ENCODE measurements at regions not wholly inside any gene's neighbourhood (a gene's known extent, or its start where the extent isn't known, plus 50 kb on each side); places are given as distances from the start of the nearest gene placed in this dataset.
A peak's percentile ranks its signal among the peaks of the same experiment; 100 is the strongest.

- Histone ChIP-seq H3K27ac (no peak overlapping the region), H3K4me3 (no peak overlapping the region)
Observed at GRCh38 chr11:90391756-90392155, 168.9 kb upstream of the CHORDC1 start.

DNA sequence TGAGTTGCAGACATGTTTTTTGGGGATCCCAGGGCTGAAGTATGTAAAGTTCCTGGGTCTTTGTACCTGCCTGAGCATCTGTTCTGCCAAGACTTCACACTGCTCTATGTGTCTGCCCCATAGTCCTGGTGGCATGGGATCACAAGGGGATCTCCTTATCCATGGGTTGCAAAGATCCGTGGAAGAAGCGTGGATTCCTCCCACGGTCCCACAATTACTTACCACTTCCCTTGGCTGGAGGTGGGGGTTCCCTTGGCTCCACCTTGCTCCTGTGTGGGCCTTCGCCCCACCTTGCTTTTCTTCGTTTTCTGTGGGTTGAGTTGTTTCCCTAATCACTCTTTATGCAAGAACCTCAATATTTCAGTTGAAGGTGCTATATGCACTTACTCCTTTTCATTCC lies 157.4 kb upstream of the CHORDC1 start:
- Histone ChIP-seq H3K4me3 (no peak overlapping the region), H3K27ac (no peak overlapping the region)

DNA sequence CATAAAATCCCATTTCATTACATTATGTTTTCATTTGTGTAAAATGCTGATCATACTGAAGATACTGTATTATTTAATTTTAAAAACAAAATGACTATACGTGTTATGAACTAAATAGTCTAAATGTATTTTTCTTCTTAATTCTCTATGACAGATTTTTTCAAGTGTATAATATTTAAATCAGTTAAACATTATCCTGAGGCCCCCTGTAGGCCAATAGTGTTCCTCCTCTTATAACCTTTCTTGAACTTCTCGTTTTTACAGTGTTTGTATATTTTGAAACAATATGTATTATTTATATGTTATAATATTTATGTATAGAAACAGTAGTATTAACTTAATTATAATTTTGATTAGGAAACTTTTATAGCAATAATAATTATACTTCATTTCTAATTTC lies 151.1 kb upstream of the CHORDC1 start:
- Histone ChIP-seq H3K27ac (no peak overlapping the region), H3K4me3 (no peak overlapping the region)

GRCh38 chr11:90364527-90364926 lies 141.7 kb upstream of the CHORDC1 start:
- no peak overlapping the region for H3K27ac ChIP-seq
- no peak overlapping the region for H3K4me3 ChIP-seq

DNA sequence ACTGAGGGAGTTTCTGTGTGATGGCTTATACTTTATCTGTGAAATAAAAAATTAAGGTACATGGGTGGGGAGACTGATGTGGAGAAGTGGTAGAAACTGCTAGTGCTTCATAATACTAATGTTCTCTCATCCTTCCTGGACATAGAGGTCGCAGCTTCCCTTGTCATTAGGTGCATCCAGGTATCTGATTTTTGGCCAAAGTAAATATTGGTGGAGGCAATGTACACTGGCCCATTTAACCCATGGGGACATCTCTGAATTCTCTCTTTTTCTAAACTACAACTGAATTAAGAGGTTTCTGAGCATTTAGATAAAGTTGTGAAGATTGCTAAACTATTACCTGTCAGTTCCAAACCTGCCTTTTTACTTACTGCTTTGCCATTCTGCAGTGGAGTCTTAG lies 140.9 kb upstream of the CHORDC1 start:
- Histone ChIP-seq H3K27ac (no peak overlapping the region), H3K4me3 (no peak overlapping the region)

DNA sequence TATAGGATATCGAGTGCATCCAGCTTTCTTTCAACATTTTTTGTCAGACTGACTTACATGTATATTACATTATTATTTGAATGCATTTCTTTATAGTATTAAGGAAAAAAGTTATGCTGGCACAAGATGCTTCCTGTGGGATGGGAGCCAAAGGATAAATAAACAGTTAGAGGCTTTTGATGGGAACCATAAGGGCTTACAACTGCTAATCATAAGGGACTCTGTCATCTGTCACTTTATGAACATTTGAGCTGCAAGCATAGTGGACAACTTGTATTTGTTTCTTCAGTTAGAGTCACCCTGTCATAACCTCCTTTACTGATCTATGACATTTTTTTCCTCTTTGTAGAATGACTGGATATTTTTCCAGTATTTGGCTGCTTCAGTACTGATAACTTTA lies 132.4 kb upstream of the CHORDC1 start:
- Histone ChIP-seq H3K27ac (no peak overlapping the region), H3K4me3 (no peak overlapping the region)

- no peak overlapping the region for H3K4me3 ChIP-seq
- no peak overlapping the region for H3K27ac ChIP-seq
Observed at GRCh38 chr11:90349731-90350130, 126.9 kb upstream of the CHORDC1 start.

GRCh38 chr11:90344546-90344945 lies 121.7 kb upstream of the CHORDC1 start:
- Histone ChIP-seq H3K4me3 (no peak overlapping the region), H3K27ac (no peak overlapping the region)

DNA sequence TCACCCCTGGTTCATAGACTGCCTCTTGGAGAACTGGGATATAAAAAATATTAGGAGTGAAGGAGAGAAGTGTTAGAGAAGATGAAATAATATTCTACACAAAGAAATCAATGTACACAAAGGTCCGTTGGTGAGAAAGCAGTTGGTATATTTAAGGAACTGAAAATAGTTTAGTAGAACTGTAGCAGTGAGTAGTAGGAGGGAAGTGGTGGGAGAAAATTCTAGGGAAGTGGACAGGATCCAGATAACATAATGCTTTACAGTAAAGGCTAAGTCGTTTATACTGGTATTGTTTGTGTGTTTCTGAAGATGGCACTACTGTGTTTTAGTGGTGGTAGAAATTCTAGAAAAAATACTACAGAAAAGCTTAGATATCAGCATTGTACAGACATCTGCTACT lies 120.8 kb upstream of the CHORDC1 start:
- Histone ChIP-seq H3K4me3 (no peak overlapping the region), H3K27ac (peak overlapping the region in 1 of 21 experiments; percentile 14)

GRCh38 chr11:90341986-90342385 lies 119.1 kb upstream of the CHORDC1 start:
- Histone ChIP-seq H3K4me3 (no peak overlapping the region), H3K27ac (no peak overlapping the region)

GRCh38 chr11:90332415-90332814 lies 109.6 kb upstream of the CHORDC1 start:
- Histone ChIP-seq H3K27ac (no peak overlapping the region), H3K4me3 (no peak overlapping the region)

- Histone ChIP-seq H3K27ac (no peak overlapping the region), H3K4me3 (no peak overlapping the region)
Observed at GRCh38 chr11:90330632-90331031, 107.8 kb upstream of the CHORDC1 start.

DNA sequence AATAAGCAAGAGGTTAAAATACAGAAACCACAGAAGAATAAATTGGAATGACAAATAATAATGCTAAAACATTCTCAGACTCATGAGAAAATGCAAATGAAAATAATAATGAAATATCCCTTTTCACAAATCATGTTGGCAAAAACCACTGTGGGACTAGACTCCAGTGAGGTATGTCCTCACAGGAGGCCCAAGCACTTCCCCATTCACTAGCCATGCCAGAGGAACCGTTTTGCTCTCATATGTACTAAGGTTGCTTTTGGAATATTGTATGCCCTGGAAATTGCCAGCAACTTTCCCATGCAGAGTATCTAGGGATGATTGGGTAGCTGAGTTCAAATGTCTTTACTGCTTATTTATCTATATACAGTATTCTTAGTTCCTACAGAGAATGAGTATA lies 106.2 kb upstream of the CHORDC1 start:
- Histone ChIP-seq H3K27ac (no peak overlapping the region), H3K4me3 (no peak overlapping the region)

DNA sequence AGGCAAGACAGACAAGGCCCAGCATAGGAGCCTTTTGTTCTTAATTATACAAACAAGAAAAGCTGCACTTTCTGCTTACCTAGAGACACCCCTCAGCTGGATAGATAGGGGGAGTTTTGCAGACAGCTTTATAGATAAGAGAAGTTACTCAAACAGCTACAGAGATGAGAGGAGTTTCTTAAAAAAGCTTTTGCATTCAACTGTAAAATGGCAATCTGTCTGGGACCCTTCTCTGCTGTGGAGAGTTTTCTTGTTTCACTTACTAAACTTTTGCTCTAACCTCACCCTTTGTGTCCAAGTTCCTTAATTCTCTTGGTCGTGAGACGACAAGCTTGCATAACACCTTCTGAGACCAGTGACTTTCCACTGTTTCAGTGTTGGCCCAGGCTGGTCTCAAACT lies 103.8 kb upstream of the CHORDC1 start:
- no peak overlapping the region for H3K27ac ChIP-seq
- no peak overlapping the region for H3K4me3 ChIP-seq

GRCh38 chr11:90323289-90323688 lies 100.4 kb upstream of the CHORDC1 start:
- no peak overlapping the region for H3K4me3 ChIP-seq
- no peak overlapping the region for H3K27ac ChIP-seq

- Histone ChIP-seq H3K27ac (no peak overlapping the region), H3K4me3 (no peak overlapping the region)
Observed at GRCh38 chr11:90321018-90321417, 98.2 kb upstream of the CHORDC1 start.

GRCh38 chr11:90318651-90319050 lies 95.8 kb upstream of the CHORDC1 start:
- no peak overlapping the region for H3K4me3 ChIP-seq
- no peak overlapping the region for H3K27ac ChIP-seq

- no peak overlapping the region for H3K4me3 ChIP-seq
- no peak overlapping the region for H3K27ac ChIP-seq
Observed at GRCh38 chr11:90310210-90310609, 87.4 kb upstream of the CHORDC1 start.

DNA sequence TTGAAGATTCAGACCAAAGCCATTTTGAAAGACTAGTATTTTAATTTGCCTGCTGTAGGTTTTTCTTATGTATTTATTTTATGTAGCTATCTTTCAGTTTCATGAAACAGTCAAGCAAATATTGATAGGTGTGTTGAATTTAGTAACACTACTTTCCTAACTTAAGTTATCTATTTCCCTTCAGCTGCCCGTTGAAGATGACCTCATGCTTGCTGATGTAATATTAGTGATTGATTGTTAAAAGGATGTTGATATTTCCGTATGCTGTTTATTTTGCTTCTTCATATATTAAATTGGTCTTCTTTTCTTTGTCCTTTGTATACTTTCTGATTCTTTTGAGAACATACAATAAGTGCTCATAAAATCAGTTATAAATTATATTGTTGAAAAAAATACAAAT lies 86.8 kb upstream of the CHORDC1 start:
- no peak overlapping the region for H3K4me3 ChIP-seq
- H3K27ac ChIP-seq, result no peak overlapping the region

DNA sequence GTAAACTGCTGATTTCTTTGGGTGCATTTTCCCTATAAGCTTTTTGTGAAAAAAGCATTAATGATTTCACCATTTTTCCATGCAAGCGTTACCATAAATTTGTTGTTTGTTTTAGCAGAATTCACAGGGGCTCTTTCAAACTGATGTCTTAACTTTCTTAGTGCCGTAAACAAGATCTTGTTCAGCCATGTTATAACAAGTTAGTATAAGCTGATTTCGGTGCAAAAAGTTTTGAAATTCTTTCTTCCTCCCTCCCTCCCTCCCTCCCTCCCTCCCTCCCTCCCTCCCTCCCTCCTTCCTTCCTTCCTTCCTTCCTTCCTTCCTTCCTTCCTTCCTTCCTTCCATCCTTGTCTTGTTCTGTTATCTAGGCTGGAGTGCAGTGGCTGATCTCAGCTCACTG lies 71.7 kb upstream of the CHORDC1 start:
- no peak overlapping the region for H3K4me3 ChIP-seq
- H3K27ac ChIP-seq, result no peak overlapping the region

GRCh38 chr11:90294091-90294490 lies 71.2 kb upstream of the CHORDC1 start:
- no peak overlapping the region for H3K4me3 ChIP-seq
- no peak overlapping the region for H3K27ac ChIP-seq

- no peak overlapping the region for H3K4me3 ChIP-seq
- no peak overlapping the region for H3K27ac ChIP-seq
Observed at GRCh38 chr11:90288212-90288821, 65.5 kb upstream of the CHORDC1 start.

- no peak overlapping the region for H3K27ac ChIP-seq
- no peak overlapping the region for H3K4me3 ChIP-seq
Observed at GRCh38 chr11:90286640-90287039, 63.8 kb upstream of the CHORDC1 start.

All from skin epidermis (tissue), 12 donors.